Mucosa of rectum (tissue), 2 donors: ENCODE measurements at regions not wholly inside any gene's neighbourhood (a gene's known extent, or its start where the extent isn't known, plus 50 kb on each side); places are given as distances from the start of the nearest gene placed in this dataset.
A peak's percentile ranks its signal among the peaks of the same experiment; 100 is the strongest.

Source experiments
- H3K27ac ChIP-seq, 2 donors: one replicate each; pipeline ENCODE4 v1.7.0; 2013; ENCODE audit warnings: inconsistent platforms in 2 of 2, low read depth in 2 of 2, low read length in 2 of 2
- H3K27me3 ChIP-seq, 2 donors: one replicate each; pipeline ENCODE4 v1.7.0; 2013; ENCODE audit warnings: low read length in 2 of 2; ENCODE audit not compliant: control insufficient read depth in 2 of 2, insufficient read depth in 2 of 2
- H3K36me3 ChIP-seq, 2 donors: one replicate each; pipeline ENCODE4 v1.7.0; 2013; ENCODE audit warnings: low read length in 2 of 2; ENCODE audit not compliant: control insufficient read depth in 2 of 2, insufficient read depth in 2 of 2
- H3K4me1 ChIP-seq, 2 donors: one replicate each; pipeline ENCODE4 v1.7.0; 2013; ENCODE audit warnings: low read length in 2 of 2, mild to moderate bottlenecking in 1 of 2; ENCODE audit not compliant: control insufficient read depth in 2 of 2, insufficient read depth in 2 of 2
- H3K4me3 ChIP-seq, 2 donors: one replicate each; pipeline ENCODE4 v1.7.0; 2013; ENCODE audit warnings: low read length in 2 of 2
- H3K9ac ChIP-seq, 2 donors: one replicate each; pipeline ENCODE4 v1.7.0; 2013; ENCODE audit warnings: low read length in 2 of 2, low read depth in 1 of 2, mild to moderate bottlenecking in 1 of 2
- H3K9me3 ChIP-seq, 2 donors: one replicate each; pipeline ENCODE4 v1.7.0; 2013; ENCODE audit warnings: low read length in 2 of 2; ENCODE audit not compliant: control insufficient read depth in 2 of 2
- donor health status: healthy.
- donor health status: Normal muscosa, but diverticular disease.

DNA sequence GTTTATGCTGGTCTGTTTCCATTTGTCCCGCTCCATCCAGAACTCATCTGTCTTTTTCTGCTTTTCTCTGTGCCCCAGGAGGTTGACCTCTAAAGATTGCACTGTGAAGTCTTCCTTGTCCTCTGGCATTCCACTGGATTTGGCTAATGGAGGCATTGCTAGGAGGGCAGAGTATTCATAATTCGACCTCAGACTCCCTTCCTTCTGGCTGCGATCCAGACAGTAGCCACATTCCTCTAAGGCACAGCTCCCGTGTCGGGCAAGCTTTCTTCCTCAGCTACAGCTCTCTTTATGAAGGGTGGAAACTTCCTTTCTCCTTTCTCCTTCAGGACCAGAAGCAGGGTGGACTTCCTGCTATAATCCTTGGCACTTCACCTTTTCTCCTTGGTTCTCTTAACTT is 175.9 kb downstream of the BAMBI start:
- H3K4me1 ChIP-seq, result peaks cover 0 to 4% of the 10 kb centered on the region in 2 donors
- H3K9me3 ChIP-seq, result no peaks in the 10 kb centered on the region
- no peak overlapping the region for H3K9ac ChIP-seq
- H3K36me3 ChIP-seq, result no peaks in the 10 kb centered on the region
- no peak overlapping the region for H3K4me3 ChIP-seq
- H3K27me3 ChIP-seq, result no peaks in the 10 kb centered on the region
- H3K27ac ChIP-seq, result no peak overlapping the region

- peaks cover 0 to 4% of the 10 kb centered on the region in 2 donors for H3K27me3 ChIP-seq
Observed at GRCh38 chr10:28857164-28857563, 179.8 kb downstream of the BAMBI start.

DNA sequence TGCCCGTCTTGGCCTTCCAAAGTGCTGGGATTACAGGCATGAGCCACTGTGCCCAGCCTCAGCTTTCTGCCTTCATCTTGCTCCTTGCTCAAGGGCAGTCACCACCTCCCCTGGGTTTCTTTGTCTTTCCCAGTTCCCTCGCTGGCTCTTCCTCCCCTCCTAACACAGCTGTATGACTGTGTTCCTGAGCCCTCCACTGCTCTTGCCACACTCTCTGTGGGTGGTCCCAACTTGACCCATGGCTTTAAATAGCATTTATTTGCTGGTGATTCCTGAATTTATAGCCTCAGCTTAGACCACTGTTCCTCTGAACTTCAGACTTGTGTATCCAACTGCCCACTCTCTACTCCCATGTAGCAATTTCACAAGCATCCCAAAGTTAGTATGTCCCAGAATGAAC is 181.3 kb downstream of the BAMBI start:
- H3K4me1 ChIP-seq, result peaks cover 0 to 3% of the 10 kb centered on the region in 2 donors
- peaks cover 0 to 4% of the 10 kb centered on the region in 2 donors for H3K27me3 ChIP-seq
- no peaks in the 10 kb centered on the region for H3K9me3 ChIP-seq
- no peak overlapping the region for H3K4me3 ChIP-seq
- H3K36me3 ChIP-seq, result no peaks in the 10 kb centered on the region
- H3K27ac ChIP-seq, result no peak overlapping the region
- no peak overlapping the region for H3K9ac ChIP-seq

More at GRCh38 chr10:28857164-28857563, 179.8 kb downstream of the BAMBI start:
- Histone ChIP-seq H3K9me3 (no peaks in the 10 kb centered on the region), H3K4me1 (peaks cover 0 to 6% of the 10 kb centered on the region in 2 donors), H3K9ac (no peak overlapping the region), H3K36me3 (no peaks in the 10 kb centered on the region), H3K27ac (no peak overlapping the region), H3K4me3 (no peak overlapping the region)

GRCh38 chr10:28859791-28860190 is 182.5 kb downstream of the BAMBI start:
- Histone ChIP-seq H3K9ac (no peak overlapping the region), H3K27me3 (peaks cover 0 to 4% of the 10 kb centered on the region in 2 donors), H3K27ac (no peak overlapping the region), H3K4me3 (no peak overlapping the region), H3K9me3 (no peaks in the 10 kb centered on the region), H3K4me1 (peaks cover 0 to 3% of the 10 kb centered on the region in 2 donors), H3K36me3 (no peaks in the 10 kb centered on the region)

- Histone ChIP-seq H3K27ac (no peak overlapping the region), H3K9me3 (no peaks in the 10 kb centered on the region), H3K4me1 (peaks cover 0 to 3% of the 10 kb centered on the region in 2 donors), H3K27me3 (peaks cover 0 to 4% of the 10 kb centered on the region in 2 donors), H3K36me3 (no peaks in the 10 kb centered on the region), H3K9ac (no peak overlapping the region), H3K4me3 (no peak overlapping the region)
Observed at GRCh38 chr10:28862219-28862618, 184.9 kb downstream of the BAMBI start.

DNA sequence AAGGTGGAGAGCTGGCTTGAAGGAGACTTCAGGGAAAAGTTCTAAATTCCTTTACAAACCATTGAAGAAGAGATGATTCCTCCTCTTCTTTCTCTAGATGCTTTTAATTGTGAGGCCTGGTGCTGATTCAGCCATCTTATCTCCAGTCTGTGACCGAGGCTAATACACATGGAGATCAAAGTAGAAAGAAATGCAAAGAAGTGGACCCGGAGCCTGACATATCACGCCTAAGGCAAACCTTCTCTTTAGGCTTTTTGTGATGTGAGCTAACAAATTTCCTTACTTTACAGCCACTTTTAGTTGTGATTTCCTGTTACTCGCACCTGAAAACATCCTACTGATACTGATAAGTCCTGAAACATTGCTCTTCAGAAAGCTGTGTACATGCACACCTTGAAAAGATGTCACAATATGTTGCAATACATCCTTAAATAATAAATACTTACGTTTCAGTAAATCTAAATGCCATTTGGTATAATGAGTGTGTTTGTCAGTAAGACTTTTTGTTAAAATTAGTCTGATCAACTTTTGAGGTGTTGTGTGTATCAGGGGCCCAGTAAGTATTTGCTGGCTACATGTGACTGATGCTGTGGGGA is 192.4 kb downstream of the BAMBI start:
- no peaks in the 10 kb centered on the region for H3K9me3 ChIP-seq
- no peaks in the 10 kb centered on the region for H3K36me3 ChIP-seq
- no peak overlapping the region for H3K9ac ChIP-seq
- no peak overlapping the region for H3K4me3 ChIP-seq
- peaks cover 0 to 2% of the 10 kb centered on the region in 2 donors for H3K4me1 ChIP-seq
- H3K27ac ChIP-seq, result no peak overlapping the region
- no peaks in the 10 kb centered on the region for H3K27me3 ChIP-seq

- no peak overlapping the region for H3K27ac ChIP-seq
- H3K9me3 ChIP-seq, result no peaks in the 10 kb centered on the region
- H3K27me3 ChIP-seq, result no peaks in the 10 kb centered on the region
- H3K4me1 ChIP-seq, result peaks cover 0 to 2% of the 10 kb centered on the region in 2 donors
- H3K9ac ChIP-seq, result no peak overlapping the region
- H3K4me3 ChIP-seq, result no peak overlapping the region
- H3K36me3 ChIP-seq, result no peaks in the 10 kb centered on the region
Observed at GRCh38 chr10:28871665-28872064, 194.3 kb downstream of the BAMBI start.

GRCh38 chr10:28872587-28873165 is 195.4 kb downstream of the BAMBI start:
- Histone ChIP-seq H3K27ac (no peak overlapping the region), H3K4me3 (no peak overlapping the region), H3K27me3 (no peaks in the 10 kb centered on the region), H3K9ac (no peak overlapping the region), H3K9me3 (no peaks in the 10 kb centered on the region), H3K36me3 (no peaks in the 10 kb centered on the region), H3K4me1 (peaks cover 0 to 2% of the 10 kb centered on the region in 2 donors)

DNA sequence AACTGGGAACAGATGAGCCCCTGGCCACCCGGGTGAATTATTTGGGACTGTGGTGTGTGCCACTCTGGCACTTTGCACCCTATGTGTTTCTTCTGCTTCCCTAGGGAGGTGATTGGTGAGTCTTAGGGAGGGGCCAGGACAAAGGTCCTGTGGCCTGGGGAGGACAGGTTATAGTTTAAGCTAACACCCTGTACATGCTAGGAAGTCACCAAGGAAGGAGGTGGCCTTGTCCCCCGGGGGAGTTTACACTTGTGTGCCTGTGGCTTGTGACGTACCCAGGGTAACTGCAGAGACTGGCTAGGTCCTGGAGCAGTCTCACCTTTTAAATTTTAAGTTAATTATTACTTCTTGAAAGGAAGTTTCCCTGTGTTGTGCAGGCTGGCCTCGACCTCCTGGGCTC is 196.2 kb downstream of the BAMBI start:
- H3K9ac ChIP-seq, result no peak overlapping the region
- no peaks in the 10 kb centered on the region for H3K36me3 ChIP-seq
- H3K4me3 ChIP-seq, result peak overlapping the region in 1 of 2 donors; percentile 7
- H3K27me3 ChIP-seq, result peaks cover 0 to 4% of the 10 kb centered on the region in 2 donors
- H3K9me3 ChIP-seq, result no peaks in the 10 kb centered on the region
- H3K27ac ChIP-seq, result peak overlapping the region in 1 of 2 donors; percentile 29
- H3K4me1 ChIP-seq, result peaks cover 0 to 2% of the 10 kb centered on the region in 2 donors

DNA sequence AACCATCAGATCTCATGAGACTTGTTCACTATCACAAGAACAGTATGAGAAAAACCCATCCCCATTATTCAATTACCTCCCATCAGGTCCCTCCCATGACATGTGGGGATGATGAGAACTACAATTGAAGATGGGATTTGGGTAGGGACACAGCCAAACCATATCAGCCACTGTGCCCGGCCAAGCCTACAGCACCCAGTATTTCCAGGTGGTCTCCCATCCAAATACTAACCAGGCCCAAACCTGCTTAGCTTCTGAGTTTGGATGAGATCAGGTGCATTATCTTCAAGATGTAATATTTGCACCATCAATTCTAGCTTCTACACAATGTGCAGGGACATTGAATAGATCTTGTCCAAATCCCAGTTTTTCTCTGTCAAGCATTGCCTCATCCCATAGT is 196.9 kb downstream of the BAMBI start:
- Histone ChIP-seq H3K36me3 (no peaks in the 10 kb centered on the region), H3K27me3 (peaks cover 0 to 4% of the 10 kb centered on the region in 2 donors), H3K4me1 (peaks cover 0 to 2% of the 10 kb centered on the region in 2 donors), H3K9ac (no peak overlapping the region), H3K27ac (no peak overlapping the region), H3K9me3 (no peaks in the 10 kb centered on the region), H3K4me3 (no peak overlapping the region)
